ENCODE measurements at regions not wholly inside any gene's neighbourhood (a gene's known extent, or its start where the extent isn't known, plus 50 kb on each side); places are given as distances from the start of the nearest gene placed in this dataset.

DNA sequence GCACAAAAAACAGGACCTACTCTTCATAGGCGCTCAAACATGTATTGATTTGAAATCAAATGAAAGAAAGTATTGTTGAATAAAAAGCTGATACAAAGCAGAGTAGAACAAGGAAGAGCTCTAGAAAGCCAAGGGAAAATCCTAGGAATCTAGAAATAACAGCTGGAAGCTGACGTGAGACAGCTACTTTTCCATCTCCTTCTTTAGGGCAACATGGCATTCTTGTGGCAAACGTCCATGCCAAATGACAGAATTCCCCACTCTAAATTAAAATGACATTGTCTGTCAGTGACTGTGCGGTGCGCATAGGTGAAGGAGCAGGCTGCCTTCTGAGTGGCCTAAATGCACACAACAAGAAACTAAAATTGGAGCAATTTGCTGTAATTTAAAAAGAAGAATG, 557.4 kb downstream of the SOX11 start:
- TF ChIP-seq, protein P1, sequence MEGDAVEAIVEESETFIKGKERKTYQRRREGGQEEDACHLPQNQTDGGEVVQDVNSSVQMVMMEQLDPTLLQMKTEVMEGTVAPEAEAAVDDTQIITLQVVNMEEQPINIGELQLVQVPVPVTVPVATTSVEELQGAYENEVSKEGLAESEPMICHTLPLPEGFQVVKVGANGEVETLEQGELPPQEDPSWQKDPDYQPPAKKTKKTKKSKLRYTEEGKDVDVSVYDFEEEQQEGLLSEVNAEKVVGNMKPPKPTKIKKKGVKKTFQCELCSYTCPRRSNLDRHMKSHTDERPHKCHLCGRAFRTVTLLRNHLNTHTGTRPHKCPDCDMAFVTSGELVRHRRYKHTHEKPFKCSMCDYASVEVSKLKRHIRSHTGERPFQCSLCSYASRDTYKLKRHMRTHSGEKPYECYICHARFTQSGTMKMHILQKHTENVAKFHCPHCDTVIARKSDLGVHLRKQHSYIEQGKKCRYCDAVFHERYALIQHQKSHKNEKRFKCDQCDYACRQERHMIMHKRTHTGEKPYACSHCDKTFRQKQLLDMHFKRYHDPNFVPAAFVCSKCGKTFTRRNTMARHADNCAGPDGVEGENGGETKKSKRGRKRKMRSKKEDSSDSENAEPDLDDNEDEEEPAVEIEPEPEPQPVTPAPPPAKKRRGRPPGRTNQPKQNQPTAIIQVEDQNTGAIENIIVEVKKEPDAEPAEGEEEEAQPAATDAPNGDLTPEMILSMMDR (IDR thresholded peaks at IDR 0.05; ENCODE audit: borderline replicate concordance, extremely low read depth, low read length, poor library complexity, severe bottlenecking), result no peak
- TF ChIP-seq EZH2 (IDR thresholded peaks at IDR 0.05; ENCODE audit: borderline replicate concordance, low read depth, low read length, severe bottlenecking), result no peak
